IPS-18a (cell line): ENCODE measurements at regions not wholly inside any gene's neighbourhood (a gene's known extent, or its start where the extent isn't known, plus 50 kb on each side); places are given as distances from the start of the nearest gene placed in this dataset.

Experiments used
- H3K27ac ChIP-seq: one replicate; pipeline ENCODE4 v1.5.1; 2013; ENCODE audit warnings: low read length
- H3K27me3 ChIP-seq: one replicate; pipeline ENCODE4 v1.6.1; 2013; ENCODE audit warnings: mild to moderate bottlenecking, low read length; ENCODE audit not compliant: control insufficient read depth, insufficient read depth
- H3K36me3 ChIP-seq: one replicate; pipeline ENCODE4 v1.6.1; 2013; ENCODE audit warnings: low read depth, low read length; ENCODE audit not compliant: control insufficient read depth
- H3K4me1 ChIP-seq: one replicate; pipeline ENCODE4 v1.6.1; 2013; ENCODE audit warnings: low read depth, low read length; ENCODE audit not compliant: control insufficient read depth
- H3K4me3 ChIP-seq: one replicate; pipeline ENCODE4 v1.5.1; 2013; ENCODE audit warnings: low read length
- H3K9ac ChIP-seq: one replicate; pipeline ENCODE4 v1.6.1; 2013; ENCODE audit warnings: mild to moderate bottlenecking, low read length, moderate library complexity
- H3K9me3 ChIP-seq: one replicate; pipeline ENCODE4 v1.6.1; 2013; ENCODE audit warnings: low read depth, low read length; ENCODE audit not compliant: control insufficient read depth

DNA sequence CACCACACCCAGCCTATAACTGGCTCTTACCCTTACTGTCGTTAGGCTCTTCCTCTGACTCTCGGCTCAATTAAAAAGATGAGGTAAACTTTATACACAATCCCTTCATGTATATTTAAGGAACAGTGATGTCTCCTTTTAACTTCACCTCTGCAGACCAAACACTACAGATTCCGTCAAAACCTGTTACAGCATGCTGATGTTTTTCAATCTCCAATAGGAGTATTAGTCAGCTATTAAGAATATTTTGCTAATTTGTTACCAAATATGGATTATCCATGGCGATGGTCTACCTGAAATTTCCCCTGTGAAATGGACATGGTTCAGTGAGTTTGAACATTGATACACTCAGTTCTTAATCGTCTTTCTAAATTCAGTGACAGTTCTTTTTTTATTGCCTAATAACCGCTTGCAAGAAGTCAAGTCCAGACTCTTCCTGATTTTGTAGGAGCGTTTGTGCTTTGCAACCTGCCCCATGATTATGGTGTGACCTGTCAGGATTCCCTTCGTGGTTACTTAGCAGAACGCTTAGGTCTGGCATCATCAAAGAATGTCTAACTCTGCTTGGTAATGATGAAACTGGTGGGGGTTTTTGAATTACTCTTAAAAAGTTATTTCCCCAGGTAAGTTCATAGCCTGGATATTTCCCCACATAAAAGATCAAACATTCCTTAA lies 72.2 kb upstream of the STOX2 start:
- Histone ChIP-seq H3K4me1 (no peaks in the 10 kb centered on the region), H3K4me3 (no peak overlapping the region), H3K36me3 (no peaks in the 10 kb centered on the region), H3K9ac (no peak overlapping the region), H3K9me3 (no peaks in the 10 kb centered on the region), H3K27ac (no peak overlapping the region), H3K27me3 (no peaks in the 10 kb centered on the region)

GRCh38 chr4:183834252-183834651 lies 70.9 kb upstream of the STOX2 start:
- H3K9me3 ChIP-seq, result no peaks in the 10 kb centered on the region
- H3K27me3 ChIP-seq, result no peaks in the 10 kb centered on the region
- no peaks in the 10 kb centered on the region for H3K36me3 ChIP-seq
- H3K27ac ChIP-seq, result no peak overlapping the region
- H3K9ac ChIP-seq, result no peak overlapping the region
- no peak overlapping the region for H3K4me3 ChIP-seq
- no peaks in the 10 kb centered on the region for H3K4me1 ChIP-seq

GRCh38 chr4:183837222-183837621 lies 67.9 kb upstream of the STOX2 start:
- H3K27ac ChIP-seq, result no peak overlapping the region
- H3K4me3 ChIP-seq, result no peak overlapping the region
- H3K36me3 ChIP-seq, result no peaks in the 10 kb centered on the region
- H3K4me1 ChIP-seq, result no peaks in the 10 kb centered on the region
- no peaks in the 10 kb centered on the region for H3K9me3 ChIP-seq
- no peak overlapping the region for H3K9ac ChIP-seq
- no peaks in the 10 kb centered on the region for H3K27me3 ChIP-seq

DNA sequence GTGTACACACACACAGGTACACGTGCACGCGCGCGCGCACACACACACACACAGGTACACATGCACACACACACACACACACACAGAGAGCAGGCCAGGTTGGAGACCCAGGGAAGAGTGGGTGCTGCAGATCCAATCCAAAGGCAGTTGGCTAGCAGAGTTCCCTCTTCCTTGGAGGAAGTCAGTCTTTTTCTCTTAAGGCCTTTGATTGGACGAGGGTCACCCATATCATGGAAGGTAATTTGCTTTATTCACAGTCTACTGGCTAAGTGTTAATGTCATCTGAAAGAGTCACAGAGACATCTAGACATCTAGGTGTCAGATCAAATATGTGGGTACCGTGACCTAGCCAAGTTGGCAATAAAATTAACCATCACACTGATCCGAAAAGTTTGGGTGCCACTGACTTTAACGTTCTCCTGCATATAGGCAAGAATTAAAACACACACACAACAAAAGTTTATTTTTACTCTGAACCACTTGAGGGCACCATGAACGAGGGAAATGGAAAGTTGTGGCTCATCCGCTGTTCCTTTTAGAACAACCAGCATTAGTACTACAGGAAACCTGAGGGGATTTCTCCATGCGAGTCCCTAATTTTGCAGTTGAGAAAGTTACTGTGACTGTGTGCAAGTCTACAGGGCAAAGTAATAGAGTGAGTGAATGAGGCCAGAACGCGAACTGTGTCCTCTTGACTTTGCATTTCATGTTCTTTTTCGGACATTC lies 66.0 kb upstream of the STOX2 start:
- no peak overlapping the region for H3K4me3 ChIP-seq

DNA sequence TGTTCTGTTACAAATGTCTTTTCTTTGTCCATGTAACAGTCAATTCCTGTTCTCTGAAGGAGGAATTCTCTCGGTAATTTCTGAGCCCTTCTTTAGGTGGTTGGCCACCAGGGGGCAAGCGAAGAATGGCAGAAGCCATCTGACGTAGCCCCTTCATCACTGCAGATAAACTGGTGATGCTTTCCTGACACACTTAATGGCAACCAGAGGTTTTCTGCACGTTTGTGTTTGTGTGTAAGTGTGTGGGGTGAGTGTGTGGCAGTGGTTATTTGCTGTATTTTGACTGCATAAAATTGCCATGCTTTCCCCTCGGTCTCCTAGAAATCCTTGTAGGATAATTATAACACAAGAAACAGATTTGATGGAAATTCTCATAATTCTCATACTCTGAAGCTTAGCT lies 64.8 kb upstream of the STOX2 start:
- Histone ChIP-seq H3K9ac (no peak overlapping the region), H3K4me3 (no peak overlapping the region), H3K9me3 (no peaks in the 10 kb centered on the region), H3K4me1 (no peaks in the 10 kb centered on the region), H3K27ac (no peak overlapping the region), H3K27me3 (no peaks in the 10 kb centered on the region), H3K36me3 (no peaks in the 10 kb centered on the region)

More for the DNA sequence above, 66.0 kb upstream of the STOX2 start:
- Histone ChIP-seq H3K4me1 (no peaks in the 10 kb centered on the region), H3K36me3 (no peaks in the 10 kb centered on the region), H3K9me3 (no peaks in the 10 kb centered on the region), H3K27me3 (no peaks in the 10 kb centered on the region), H3K27ac (no peak overlapping the region), H3K9ac (no peak overlapping the region)

DNA sequence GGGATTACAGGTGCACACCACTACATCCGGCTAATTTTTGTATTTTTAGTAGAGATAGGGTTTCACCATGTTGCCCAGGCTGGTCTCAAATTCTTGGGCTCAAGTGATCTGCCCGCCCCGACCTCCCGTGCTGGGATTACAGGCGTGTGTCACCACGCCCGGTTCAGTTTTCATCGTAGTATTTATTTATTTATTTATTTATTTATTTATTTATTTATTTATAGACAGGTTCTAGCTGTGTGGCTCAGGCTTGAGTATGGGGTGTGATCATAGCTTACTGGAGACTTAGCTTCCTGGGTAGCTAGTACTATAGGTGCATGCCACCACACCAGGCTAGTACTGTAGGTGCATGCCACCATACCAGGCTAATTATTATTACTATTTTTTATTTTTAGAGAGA lies 64.1 kb upstream of the STOX2 start:
- Histone ChIP-seq H3K4me3 (no peak overlapping the region), H3K36me3 (no peaks in the 10 kb centered on the region), H3K9ac (no peak overlapping the region), H3K4me1 (no peaks in the 10 kb centered on the region), H3K27me3 (no peaks in the 10 kb centered on the region), H3K9me3 (no peaks in the 10 kb centered on the region), H3K27ac (no peak overlapping the region)

- H3K4me1 ChIP-seq, result no peaks in the 10 kb centered on the region
- H3K36me3 ChIP-seq, result no peaks in the 10 kb centered on the region
- no peak overlapping the region for H3K9ac ChIP-seq
- no peaks in the 10 kb centered on the region for H3K9me3 ChIP-seq
- no peak overlapping the region for H3K4me3 ChIP-seq
- H3K27me3 ChIP-seq, result no peaks in the 10 kb centered on the region
- no peak overlapping the region for H3K27ac ChIP-seq
Measured at GRCh38 chr4:183842129-183842528, 63.0 kb upstream of the STOX2 start.

DNA sequence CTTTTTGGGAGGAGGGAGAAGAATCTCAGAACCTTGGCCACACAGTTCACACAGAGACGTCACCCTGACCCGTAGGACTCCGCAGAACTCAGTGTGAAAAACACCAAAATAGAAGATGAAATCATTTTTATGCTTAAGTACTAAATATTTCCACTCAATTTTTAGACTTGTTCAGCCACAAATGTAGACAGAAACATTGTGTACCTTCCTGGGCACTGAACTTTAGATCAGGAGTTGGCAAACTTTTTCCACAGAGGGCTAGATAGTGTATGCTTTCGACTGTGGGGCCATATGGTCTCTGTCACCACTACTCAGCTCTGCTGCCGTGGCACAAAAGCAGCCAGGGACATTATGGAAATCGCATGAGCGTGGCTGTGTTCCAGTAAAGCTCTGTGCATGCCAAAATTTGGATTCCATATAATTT lies 61.8 kb upstream of the STOX2 start:
- H3K27ac ChIP-seq, result no peak overlapping the region
- H3K27me3 ChIP-seq, result no peaks in the 10 kb centered on the region
- H3K4me3 ChIP-seq, result no peak overlapping the region
- no peaks in the 10 kb centered on the region for H3K36me3 ChIP-seq
- H3K9ac ChIP-seq, result no peak overlapping the region
- no peaks in the 10 kb centered on the region for H3K9me3 ChIP-seq
- H3K4me1 ChIP-seq, result no peaks in the 10 kb centered on the region

DNA sequence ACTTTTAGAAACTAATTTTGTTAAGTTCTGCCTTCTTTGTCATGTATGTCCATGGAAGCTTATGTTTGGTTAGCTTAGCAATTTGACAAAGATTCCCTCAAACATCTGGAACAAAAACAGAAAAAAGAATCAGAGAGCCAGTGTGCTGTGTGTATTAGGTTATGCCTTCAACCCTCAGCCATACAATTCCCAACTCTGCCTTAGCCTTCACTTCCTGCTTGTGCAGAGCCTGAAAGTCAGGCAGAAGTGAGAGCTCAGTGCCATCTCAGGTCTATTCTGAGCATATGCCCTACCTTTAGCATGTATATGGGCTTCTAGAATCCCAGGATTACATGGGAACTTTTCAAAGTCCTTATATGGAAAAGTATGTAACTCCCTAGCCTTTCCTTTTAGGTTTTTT lies 58.2 kb upstream of the STOX2 start:
- no peak overlapping the region for H3K9ac ChIP-seq
- H3K27ac ChIP-seq, result no peak overlapping the region
- H3K9me3 ChIP-seq, result no peaks in the 10 kb centered on the region

GRCh38 chr4:183848805-183849204 lies 56.3 kb upstream of the STOX2 start:
- H3K4me3 ChIP-seq, result no peak overlapping the region
- H3K27me3 ChIP-seq, result no peaks in the 10 kb centered on the region
- H3K4me1 ChIP-seq, result no peaks in the 10 kb centered on the region
- no peaks in the 10 kb centered on the region for H3K9me3 ChIP-seq
- H3K27ac ChIP-seq, result no peak overlapping the region
- H3K36me3 ChIP-seq, result no peaks in the 10 kb centered on the region
- H3K9ac ChIP-seq, result no peak overlapping the region

More for the DNA sequence above, 58.2 kb upstream of the STOX2 start:
- no peak overlapping the region for H3K4me3 ChIP-seq
- H3K4me1 ChIP-seq, result no peaks in the 10 kb centered on the region
- H3K36me3 ChIP-seq, result no peaks in the 10 kb centered on the region
- no peaks in the 10 kb centered on the region for H3K27me3 ChIP-seq

DNA sequence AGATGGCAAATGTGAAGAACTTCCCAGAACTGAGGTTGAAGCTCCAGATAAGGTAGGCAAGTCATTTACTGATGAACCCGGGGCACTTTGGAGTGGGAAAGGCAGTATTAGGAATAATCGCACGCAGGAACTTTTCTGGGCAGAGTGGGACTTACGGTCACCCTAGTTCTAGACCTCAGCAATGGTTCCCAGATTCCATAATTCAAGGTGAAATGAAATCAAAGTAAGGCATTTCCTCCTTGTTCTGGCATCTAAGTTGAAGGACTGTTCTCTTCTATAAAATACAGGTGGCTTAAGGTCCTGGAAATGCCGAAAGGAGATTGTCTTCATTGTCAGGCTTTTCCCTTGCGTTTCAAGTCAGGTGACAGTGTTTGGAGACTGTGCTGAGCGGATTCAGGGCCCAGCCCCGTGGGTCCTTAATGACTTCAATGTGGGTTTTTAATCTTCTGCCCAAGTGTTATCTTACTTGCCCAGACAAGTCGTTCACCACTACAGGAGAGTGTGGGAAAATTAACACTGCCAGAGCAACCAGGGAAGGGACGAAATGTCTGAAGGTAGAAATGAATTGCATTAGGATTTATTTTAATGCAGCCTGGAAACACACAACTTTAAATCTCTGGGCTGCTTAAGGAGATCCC lies 52.1 kb upstream of the STOX2 start:
- Histone ChIP-seq H3K27ac (no peak overlapping the region), H3K9me3 (no peaks in the 10 kb centered on the region), H3K27me3 (no peaks in the 10 kb centered on the region), H3K4me3 (no peak overlapping the region), H3K36me3 (no peaks in the 10 kb centered on the region), H3K9ac (no peak overlapping the region), H3K4me1 (no peaks in the 10 kb centered on the region)
